ENCODE measurements at regions not wholly inside any gene's neighbourhood (a gene's known extent, or its start where the extent isn't known, plus 50 kb on each side); places are given as distances from the start of the nearest gene placed in this dataset.

- H3K9me3 ChIP-seq = peaks cover 2% of the 10 kb centered on the region; the same call in 1 of the 2 replicates
- ChIA-PET POLR2A (no interaction called here), CTCF (interaction anchor here (0.8 kb wide), 1 partner anchor 12 kb away, joined by 3 read pairs; no protein-coding TSS in a partner anchor)
- no peaks in the 10 kb centered on the region for H3K4me1 ChIP-seq
- Mint-ChIP-seq H3K9me3 (ENCODE audit: unreplicated experiment) (no peaks in the 10 kb centered on the region), H3K4me1 (ENCODE audit: low read depth, unreplicated experiment) (no peaks in the 10 kb centered on the region), H3K27ac (ENCODE audit: unreplicated experiment) (peak overlapping the region; percentile 5), H3K27me3 (ENCODE audit: insufficient read depth, unreplicated experiment) (no peaks in the 10 kb centered on the region), H3K36me3 (ENCODE audit: insufficient read depth, unreplicated experiment) (no peaks in the 10 kb centered on the region), H3K4me3 (ENCODE audit: unreplicated experiment) (no peak overlapping the region)
- no peak for DNase-seq
- H3K27me3 ChIP-seq (replicated peaks; ENCODE audit: control insufficient read depth, insufficient read depth, low read length) = no peaks in the 10 kb centered on the region
- no peak for TF ChIP-seq CTCF (IDR thresholded peaks at IDR 0.05; ENCODE audit: insufficient read depth in 1 of 2, low read depth in 1 of 2, low read length in 1 of 2, severe bottlenecking in 1 of 2, unreplicated experiment in 1 of 2)
- no TSS peak for BruUV-seq (replicated peaks)
- intact Hi-C loops (cut with micrococcal nuclease; ENCODE audit: unreplicated experiment) = no loop called here
- no peaks in the 10 kb centered on the region for H3K36me3 ChIP-seq (ENCODE audit: control insufficient read depth, insufficient read depth, low read length)
- no peak overlapping the region for H3K4me3 ChIP-seq (ENCODE audit: low read depth, low read length)
Observed at GRCh38 chr2:77938462-77938861, 416.3 kb upstream of the LRRTM4 start.

GRCh38 chr2:77939370-77939769 is 417.2 kb upstream of the LRRTM4 start:
- BruUV-seq (replicated peaks) = no TSS peak

GRCh38 chr2:77939801-77940200 is 417.6 kb upstream of the LRRTM4 start:
- ChIA-PET CTCF (no interaction called here), POLR2A (no interaction called here)
- Mint-ChIP-seq H3K4me1 (ENCODE audit: low read depth, unreplicated experiment) (no peaks in the 10 kb centered on the region), H3K27ac (ENCODE audit: unreplicated experiment) (no peak overlapping the region), H3K27me3 (ENCODE audit: insufficient read depth, unreplicated experiment) (no peaks in the 10 kb centered on the region), H3K36me3 (ENCODE audit: insufficient read depth, unreplicated experiment) (no peaks in the 10 kb centered on the region), H3K9me3 (ENCODE audit: unreplicated experiment) (no peaks in the 10 kb centered on the region), H3K4me3 (ENCODE audit: unreplicated experiment) (no peak overlapping the region)
- H3K9me3 ChIP-seq = peaks cover 2% of the 10 kb centered on the region; the same call in 1 of the 2 replicates
- TF ChIP-seq CTCF (IDR thresholded peaks at IDR 0.05; ENCODE audit: insufficient read depth in 1 of 2, low read depth in 1 of 2, low read length in 1 of 2, severe bottlenecking in 1 of 2, unreplicated experiment in 1 of 2) = no peak
- intact Hi-C loops (cut with micrococcal nuclease; ENCODE audit: unreplicated experiment) = no loop called here
- H3K4me1 ChIP-seq = no peaks in the 10 kb centered on the region
- no peaks in the 10 kb centered on the region for H3K27me3 ChIP-seq (replicated peaks; ENCODE audit: control insufficient read depth, insufficient read depth, low read length)
- no TSS peak for BruUV-seq (replicated peaks)
- DNase-seq = no peak
- H3K4me3 ChIP-seq (ENCODE audit: low read depth, low read length) = no peak overlapping the region
- no peaks in the 10 kb centered on the region for H3K36me3 ChIP-seq (ENCODE audit: control insufficient read depth, insufficient read depth, low read length)

More at GRCh38 chr2:77939370-77939769, 417.2 kb upstream of the LRRTM4 start:
- H3K9me3 ChIP-seq = peaks cover 2% of the 10 kb centered on the region; the same call in 1 of the 2 replicates
- no peak for TF ChIP-seq CTCF (IDR thresholded peaks at IDR 0.05; ENCODE audit: insufficient read depth in 1 of 2, low read depth in 1 of 2, low read length in 1 of 2, severe bottlenecking in 1 of 2, unreplicated experiment in 1 of 2)
- POLR2A ChIA-PET = no interaction called here
- no peaks in the 10 kb centered on the region for H3K36me3 ChIP-seq (ENCODE audit: control insufficient read depth, insufficient read depth, low read length)
- no peak for DNase-seq
- CTCF ChIA-PET = no interaction called here
- Mint-ChIP-seq H3K36me3 (ENCODE audit: insufficient read depth, unreplicated experiment) (no peaks in the 10 kb centered on the region), H3K27ac (ENCODE audit: unreplicated experiment) (no peak overlapping the region), H3K4me1 (ENCODE audit: low read depth, unreplicated experiment) (no peaks in the 10 kb centered on the region), H3K4me3 (ENCODE audit: unreplicated experiment) (no peak overlapping the region), H3K9me3 (ENCODE audit: unreplicated experiment) (no peaks in the 10 kb centered on the region), H3K27me3 (ENCODE audit: insufficient read depth, unreplicated experiment) (no peaks in the 10 kb centered on the region)
- intact Hi-C loops (cut with micrococcal nuclease; ENCODE audit: unreplicated experiment) = no loop called here
- H3K4me3 ChIP-seq (ENCODE audit: low read depth, low read length) = no peak overlapping the region
- H3K27me3 ChIP-seq (replicated peaks; ENCODE audit: control insufficient read depth, insufficient read depth, low read length) = no peaks in the 10 kb centered on the region
- H3K4me1 ChIP-seq = no peaks in the 10 kb centered on the region
